ENCODE measurements at regions not wholly inside any gene's neighbourhood (a gene's known extent, or its start where the extent isn't known, plus 50 kb on each side); places are given as distances from the start of the nearest gene placed in this dataset.
A peak's percentile ranks its signal among the peaks of the same experiment; 100 is the strongest.

DNA sequence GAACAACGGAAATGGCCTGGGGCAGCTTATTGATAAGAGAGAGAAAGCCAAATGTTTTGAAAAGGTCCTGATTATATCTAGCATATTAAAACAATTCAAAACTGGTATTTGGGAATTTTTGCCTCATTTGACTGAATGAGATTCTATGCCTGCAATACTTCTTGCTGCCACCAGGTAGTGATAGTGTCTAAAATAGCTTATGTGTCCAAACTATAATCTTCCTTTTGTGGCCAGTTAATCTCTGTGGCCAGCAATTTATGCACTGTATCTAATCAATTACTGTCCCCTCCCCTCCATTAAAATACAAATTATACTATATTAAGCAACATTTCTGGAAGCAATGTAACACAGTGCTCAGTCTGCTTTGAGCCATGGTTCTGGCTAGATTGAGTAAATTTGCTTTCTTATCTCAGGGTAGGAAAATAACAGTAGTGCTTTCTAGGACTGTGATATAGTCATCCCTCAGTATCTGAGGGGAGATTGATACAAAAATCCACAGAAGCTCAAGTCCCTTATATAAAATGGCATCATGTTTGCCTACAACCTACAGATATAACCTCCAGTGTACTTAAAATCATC lies 91.8 kb downstream of the FOXD2 start:
- no peak for ATAC-seq
- no peak for TF ChIP-seq POLR2AphosphoS5 (IDR thresholded peaks at IDR 0.05)
- TF ChIP-seq, protein P1, sequence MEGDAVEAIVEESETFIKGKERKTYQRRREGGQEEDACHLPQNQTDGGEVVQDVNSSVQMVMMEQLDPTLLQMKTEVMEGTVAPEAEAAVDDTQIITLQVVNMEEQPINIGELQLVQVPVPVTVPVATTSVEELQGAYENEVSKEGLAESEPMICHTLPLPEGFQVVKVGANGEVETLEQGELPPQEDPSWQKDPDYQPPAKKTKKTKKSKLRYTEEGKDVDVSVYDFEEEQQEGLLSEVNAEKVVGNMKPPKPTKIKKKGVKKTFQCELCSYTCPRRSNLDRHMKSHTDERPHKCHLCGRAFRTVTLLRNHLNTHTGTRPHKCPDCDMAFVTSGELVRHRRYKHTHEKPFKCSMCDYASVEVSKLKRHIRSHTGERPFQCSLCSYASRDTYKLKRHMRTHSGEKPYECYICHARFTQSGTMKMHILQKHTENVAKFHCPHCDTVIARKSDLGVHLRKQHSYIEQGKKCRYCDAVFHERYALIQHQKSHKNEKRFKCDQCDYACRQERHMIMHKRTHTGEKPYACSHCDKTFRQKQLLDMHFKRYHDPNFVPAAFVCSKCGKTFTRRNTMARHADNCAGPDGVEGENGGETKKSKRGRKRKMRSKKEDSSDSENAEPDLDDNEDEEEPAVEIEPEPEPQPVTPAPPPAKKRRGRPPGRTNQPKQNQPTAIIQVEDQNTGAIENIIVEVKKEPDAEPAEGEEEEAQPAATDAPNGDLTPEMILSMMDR (IDR thresholded peaks at IDR 0.05): peak in 2 of 4 experiments; percentile 16 to 26
- Histone ChIP-seq H3K36me3 (no peaks in the 10 kb centered on the region), H3K27ac (no peak overlapping the region), H3K9me3 (peaks cover 0 to 11% (median 0%) of the 10 kb centered on the region in 3 donors), H3K4me1 (peaks cover 0 to 23% (median 0%) of the 10 kb centered on the region in 3 donors), H3K27me3 (peaks cover 26% of the 10 kb centered on the region), H3K4me3 (no peak overlapping the region)
- WGBS, 2 donors (ENCODE audit: low coverage in 1 of 2): 47 to 100% methylated on average over 1 of the region's 1 CpG

DNA sequence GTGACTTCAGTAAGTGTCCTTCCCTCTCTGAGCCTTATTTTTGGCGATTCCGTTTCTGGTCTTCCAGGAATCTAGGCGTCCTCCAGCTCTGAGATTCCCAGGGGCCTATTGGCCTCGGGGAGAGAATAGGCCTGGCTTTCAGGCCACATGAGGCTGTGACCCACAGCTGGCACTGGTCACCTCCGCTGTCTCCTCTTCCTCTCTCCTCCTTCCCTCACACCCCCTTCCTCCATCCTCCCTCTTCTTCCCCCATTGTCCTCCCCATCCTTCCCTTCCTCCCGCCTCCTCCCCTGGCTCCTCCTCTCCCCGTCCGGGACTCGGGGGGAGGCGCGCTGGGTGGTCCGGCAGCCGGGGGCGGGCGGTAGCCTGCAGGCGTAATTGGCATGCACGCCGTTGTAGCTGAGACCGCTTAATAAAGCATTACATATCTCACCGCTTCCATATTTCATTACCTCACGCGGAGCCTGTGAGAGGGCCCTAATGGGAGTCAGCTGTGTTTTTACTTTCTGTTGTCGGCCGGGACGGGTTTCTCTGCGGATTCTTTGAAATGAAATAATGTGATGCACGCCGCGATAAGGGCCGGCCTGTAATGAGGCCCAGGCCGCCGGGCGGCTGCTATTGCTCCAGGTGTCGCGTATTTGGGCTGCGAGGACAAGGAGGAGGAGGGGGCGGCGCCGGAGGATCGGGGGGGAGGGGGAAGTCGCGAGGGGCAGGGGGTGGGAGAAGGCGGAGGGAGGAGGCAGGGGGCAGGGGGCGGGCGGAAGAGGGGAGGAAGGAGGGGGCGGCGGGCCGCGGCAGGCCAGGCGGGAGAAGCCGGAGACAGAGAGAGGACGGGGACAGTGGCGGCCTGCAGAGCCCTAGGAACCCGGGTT lies 95.3 kb downstream of the FOXD2 start:
- no peaks in the 10 kb centered on the region for H3K36me3 ChIP-seq
- H3K4me1 ChIP-seq: peaks cover 0 to 26% (median 0%) of the 10 kb centered on the region in 3 donors
- H3K27ac ChIP-seq: peak overlapping the region in 2 of 4 donors; percentile 14 to 47
- peak; percentile 66 for ATAC-seq
- TF ChIP-seq, protein P1 (IDR thresholded peaks at IDR 0.05): no peak
- TF ChIP-seq POLR2AphosphoS5 (IDR thresholded peaks at IDR 0.05): peak; percentile 29
- H3K4me3 ChIP-seq: peak overlapping the region; percentile 49 to 53
- H3K27me3 ChIP-seq: peaks cover 9% of the 10 kb centered on the region
- peaks cover 0 to 11% (median 0%) of the 10 kb centered on the region in 3 donors for H3K9me3 ChIP-seq
- 5 to 36% methylated on average over 8 to 27 of the region's 54 CpGs for WGBS, 2 donors (ENCODE audit: low coverage in 1 of 2)

DNA sequence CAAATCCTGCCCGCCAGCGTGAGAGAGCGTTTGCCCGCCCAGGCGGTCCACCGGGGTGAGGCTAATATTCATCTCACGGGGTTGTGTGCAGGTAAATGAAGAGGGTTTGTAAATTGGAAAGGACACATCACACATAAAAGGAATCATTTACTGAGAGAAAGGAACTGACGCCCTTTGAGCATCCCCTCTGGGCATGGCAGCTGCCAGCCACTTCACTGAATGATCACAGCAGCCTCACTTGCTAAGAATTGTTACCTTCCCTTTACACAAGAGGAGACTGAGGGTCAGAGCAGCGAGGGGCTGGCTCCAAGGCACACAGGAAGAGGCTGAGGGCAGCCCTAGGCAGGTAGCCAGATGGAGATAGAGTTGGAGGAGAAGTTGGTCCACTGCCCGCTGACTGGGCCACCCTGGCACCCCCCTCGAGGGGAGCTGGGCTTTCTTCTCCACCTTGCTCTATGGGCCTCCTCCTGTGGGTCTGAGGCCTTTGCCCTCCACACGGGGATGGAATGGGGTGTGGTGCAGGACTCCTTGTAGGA lies 96.0 kb downstream of the FOXD2 start:
- H3K4me1 ChIP-seq: peaks cover 0 to 26% (median 0%) of the 10 kb centered on the region in 3 donors
- TF ChIP-seq, protein P1 (IDR thresholded peaks at IDR 0.05): no peak
- TF ChIP-seq POLR2A (IDR thresholded peaks at IDR 0.05): no peak
- TF ChIP-seq POLR2AphosphoS5 (IDR thresholded peaks at IDR 0.05): no peak
- TF ChIP-seq EP300 (IDR thresholded peaks at IDR 0.05): no peak
- H3K27ac ChIP-seq: peak overlapping the region in 2 of 4 donors; percentile 14 to 47
- 36 to 54% methylated on average over 3 to 6 of the region's 12 CpGs for WGBS, 2 donors (ENCODE audit: low coverage in 1 of 2)
- H3K27me3 ChIP-seq: peaks cover 14% of the 10 kb centered on the region
- peaks cover 0 to 9% (median 0%) of the 10 kb centered on the region in 3 donors for H3K9me3 ChIP-seq
- H3K36me3 ChIP-seq: no peaks in the 10 kb centered on the region
- H3K4me3 ChIP-seq: peak overlapping the region; percentile 49 to 53
- ATAC-seq: no peak

DNA sequence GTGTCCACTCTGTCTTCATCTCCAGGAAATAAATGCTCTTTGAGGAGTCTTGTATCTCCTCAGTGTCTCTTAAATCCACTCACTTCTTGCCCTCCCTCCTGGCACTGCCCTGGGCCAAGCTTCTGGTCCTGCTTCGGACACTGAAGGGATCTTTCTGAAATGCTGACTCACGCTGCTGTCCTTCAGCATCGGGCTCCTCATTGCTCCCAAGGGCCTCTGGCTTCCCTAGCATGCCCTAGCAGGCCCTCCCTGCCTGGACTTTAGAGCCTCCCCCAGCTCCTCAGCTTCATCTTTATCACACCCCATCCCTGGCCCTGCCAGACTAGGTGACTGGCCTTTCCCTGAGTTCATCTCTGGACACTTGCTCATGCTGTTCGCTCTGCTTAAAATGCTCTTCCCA lies 96.6 kb downstream of the FOXD2 start:
- TF ChIP-seq, protein P1 (IDR thresholded peaks at IDR 0.05): no peak
- no peak for TF ChIP-seq POLR2AphosphoS5 (IDR thresholded peaks at IDR 0.05)
- TF ChIP-seq EP300 (IDR thresholded peaks at IDR 0.05): no peak
- no peak for TF ChIP-seq POLR2A (IDR thresholded peaks at IDR 0.05)
- Histone ChIP-seq H3K36me3 (no peaks in the 10 kb centered on the region), H3K27me3 (peaks cover 14% of the 10 kb centered on the region), H3K9me3 (peaks cover 0 to 3% (median 0%) of the 10 kb centered on the region in 3 donors), H3K4me1 (peaks cover 0 to 26% (median 0%) of the 10 kb centered on the region in 3 donors), H3K27ac (no peak overlapping the region), H3K4me3 (no peak overlapping the region)
- ATAC-seq: no peak
- 70% methylated on average over 2 to 4 of the region's 4 CpGs for WGBS, 2 donors (ENCODE audit: low coverage in 1 of 2)

All from gastroesophageal sphincter (tissue), 4 donors.